GM21619 (cell line): ENCODE measurements at regions not wholly inside any gene's neighbourhood (a gene's known extent, or its start where the extent isn't known, plus 50 kb on each side); places are given as distances from the start of the nearest gene placed in this dataset.
"Not testable (repeated sequence)": the region's sequence is repeated elsewhere in the genome, so short reads cannot be mapped to it uniquely, and the experiment has no call there.

Experiments
- ATAC-seq: cut with Tn5 transposase; IDR thresholded peaks from one replicate; pipeline ENCODE4 v1.9.1; 2021; ENCODE audit not compliant: unreplicated experiment

DNA sequence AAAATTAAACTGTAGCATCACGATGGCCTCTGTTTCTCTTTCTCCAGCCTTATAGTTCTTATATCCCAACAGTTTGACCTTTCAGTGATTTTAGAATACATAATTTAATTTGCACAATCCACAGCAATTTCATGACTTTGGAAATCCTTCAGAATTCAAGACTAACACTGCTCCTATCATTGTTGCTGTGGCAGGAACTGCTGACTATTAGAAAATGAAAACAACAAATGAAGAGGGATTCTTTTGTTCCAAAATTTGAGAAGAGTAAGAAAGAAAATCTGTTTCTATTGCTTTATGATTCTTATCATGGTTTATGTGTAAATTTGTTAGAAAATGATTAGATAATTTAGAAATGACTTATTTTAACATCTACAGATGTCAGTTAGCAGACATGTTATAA lies 604.0 kb upstream of the ADGRB3 start:
- no peak for ATAC-seq

DNA sequence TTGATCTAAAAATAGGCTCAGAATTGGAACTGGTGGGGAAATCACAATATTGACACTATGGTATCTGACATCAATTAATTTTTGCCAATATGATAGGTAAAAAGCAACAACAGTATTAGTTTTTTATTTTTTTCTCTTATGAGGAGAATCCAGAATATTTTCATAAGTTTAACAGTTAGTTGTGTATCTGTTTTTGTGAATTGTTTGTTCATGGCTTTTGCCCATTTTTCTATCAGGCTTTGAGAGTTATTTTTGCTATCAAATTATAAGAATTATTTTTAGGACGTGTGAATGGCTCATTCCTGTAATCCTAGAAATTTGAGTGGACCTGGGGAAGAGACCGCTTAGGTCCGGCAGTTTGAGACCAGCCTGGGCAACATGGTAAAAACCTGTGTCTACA lies 608.6 kb upstream of the ADGRB3 start:
- ATAC-seq: no peak

DNA sequence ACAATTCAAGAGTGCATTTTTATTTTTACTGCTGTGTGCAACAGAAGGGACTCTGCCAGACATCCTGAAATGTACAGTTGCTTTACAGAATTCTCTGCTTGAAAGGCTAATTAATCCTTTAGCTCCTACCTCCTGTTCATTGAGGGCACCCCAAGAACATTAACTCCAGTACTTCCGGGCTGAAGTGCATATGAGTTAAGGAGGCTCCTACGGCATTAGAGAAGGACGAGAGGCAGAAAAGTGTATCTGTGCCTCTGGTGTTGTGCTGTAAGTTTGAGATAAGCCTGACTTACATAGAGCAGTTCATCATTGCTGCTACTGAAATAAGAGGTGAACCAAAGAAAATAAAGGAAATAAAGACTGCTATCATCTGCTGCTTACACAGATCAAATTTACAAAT lies 609.3 kb upstream of the ADGRB3 start:
- ATAC-seq: no peak

DNA sequence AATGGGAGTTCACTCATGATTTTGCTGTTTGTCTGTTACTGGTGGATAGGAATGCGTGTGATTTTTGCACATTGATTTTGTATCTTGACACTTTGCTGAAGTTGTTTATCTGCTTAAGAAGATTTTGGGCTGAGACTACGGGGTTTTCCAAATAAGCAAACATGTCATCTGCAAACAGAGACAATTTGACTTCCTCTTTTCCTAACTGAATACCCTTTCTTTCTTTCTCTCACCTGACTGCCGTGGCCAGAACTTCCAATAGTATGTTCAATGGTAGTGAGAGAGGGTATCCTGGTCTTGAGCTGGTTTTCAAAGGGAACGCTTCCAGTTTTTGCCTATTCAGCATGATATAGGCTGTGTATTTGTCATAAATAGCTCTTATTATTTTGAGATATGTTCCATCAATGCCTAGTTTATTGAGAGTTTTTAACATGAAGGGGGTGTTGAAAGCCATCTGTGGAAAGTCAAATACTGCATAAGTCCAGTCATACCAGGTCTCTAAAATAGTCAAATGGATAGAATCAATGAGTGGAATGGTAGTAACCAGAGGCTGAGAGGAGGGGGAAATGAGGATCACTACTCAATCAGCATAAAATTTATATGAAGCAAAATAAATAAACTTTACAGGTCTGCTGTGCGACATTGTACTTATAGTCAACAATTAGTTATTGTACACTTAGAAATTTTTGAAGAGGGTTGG lies 610.4 kb upstream of the ADGRB3 start:
- no peak for ATAC-seq

DNA sequence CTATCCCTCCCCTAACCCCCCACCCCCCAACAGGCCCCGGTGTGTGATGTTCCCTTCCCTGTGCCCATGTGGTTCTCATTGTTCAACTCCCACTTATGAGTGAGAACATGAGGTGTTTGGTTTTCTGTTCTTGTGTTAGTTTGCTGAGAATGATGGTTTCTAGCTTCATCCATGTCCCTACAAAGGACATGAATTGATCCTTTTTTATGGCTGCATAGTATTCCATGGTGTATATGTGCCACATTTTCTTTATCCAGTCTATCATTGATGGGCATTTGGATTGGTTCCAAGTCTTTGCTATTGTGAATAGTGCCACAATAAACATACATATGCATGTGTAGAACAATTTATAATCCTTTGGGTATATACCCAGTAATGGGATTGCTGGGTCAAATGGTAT lies 612.1 kb upstream of the ADGRB3 start:
- ATAC-seq: not testable (repeated sequence)

DNA sequence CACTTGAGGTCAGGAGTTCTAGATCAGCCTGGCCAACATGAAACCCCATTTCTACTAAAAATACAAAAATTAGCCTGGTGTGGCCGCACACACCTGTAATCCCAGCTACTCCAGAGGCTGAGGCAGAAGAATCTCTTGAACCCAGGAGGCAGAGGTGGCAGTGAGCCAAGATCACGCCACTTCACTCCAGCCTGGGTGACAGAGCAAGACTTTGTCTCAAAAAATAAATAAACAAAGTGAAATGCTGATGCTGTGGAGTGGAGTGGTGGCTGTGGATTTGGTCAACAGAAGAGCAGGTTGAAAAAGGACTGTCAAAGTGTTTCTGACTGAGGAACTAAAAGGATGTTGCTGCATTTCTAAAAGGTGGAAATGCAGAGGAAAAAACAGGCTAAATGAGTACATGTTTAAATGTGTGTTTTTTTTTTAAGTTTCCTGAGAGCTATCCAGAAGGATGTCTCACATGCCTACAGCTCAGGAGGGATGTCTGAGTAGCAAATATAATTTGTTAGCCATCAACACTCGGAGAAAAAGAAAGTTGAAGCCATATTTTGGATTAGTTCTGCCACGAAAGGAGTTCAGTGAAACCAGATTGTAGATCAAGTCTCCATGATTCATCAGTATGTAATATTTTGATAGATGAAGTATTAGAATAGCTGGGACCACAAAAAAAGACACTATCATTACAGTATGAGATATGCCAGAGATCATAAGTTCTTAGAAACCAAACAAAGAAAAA lies 621.1 kb upstream of the ADGRB3 start:
- ATAC-seq: no peak

DNA sequence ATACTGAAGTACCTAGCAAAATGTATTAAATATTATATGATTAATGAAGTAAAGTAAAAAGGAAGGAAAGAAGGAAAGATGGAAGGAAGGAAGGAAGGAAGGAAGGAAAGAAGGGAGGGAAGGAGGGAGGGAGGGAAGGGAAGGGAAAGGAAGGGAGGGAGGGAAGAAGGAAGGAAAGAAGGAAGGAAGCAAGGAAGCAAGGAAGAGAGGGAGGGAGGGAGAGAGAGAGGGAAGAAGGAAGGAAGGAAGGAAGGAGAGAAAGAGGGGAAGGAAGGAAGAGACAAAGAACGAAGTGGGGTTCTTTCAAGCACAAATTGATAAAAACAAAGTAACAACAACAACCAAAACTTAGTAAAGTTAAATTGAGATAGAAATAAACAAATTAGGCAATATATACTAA lies 622.3 kb upstream of the ADGRB3 start:
- ATAC-seq: no peak

DNA sequence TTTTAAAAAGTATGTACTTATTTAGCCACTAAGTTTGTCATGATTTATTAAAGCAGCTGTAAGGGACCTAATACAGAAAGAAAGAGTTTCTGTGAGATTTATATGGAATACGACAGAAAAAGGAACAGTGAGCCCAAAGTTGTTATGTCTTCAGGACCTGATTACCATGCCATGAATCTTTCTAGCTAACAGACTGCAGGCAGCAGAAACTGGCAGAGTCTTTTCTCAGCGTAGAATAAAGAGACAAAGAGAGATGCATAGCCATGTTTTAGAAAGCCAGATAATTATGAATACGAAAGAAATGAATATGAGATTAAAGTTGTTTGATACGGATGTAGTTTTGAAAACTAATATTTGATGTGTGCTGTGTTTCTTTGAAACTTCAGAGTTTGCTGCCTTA lies 624.1 kb upstream of the ADGRB3 start:
- ATAC-seq: no peak

DNA sequence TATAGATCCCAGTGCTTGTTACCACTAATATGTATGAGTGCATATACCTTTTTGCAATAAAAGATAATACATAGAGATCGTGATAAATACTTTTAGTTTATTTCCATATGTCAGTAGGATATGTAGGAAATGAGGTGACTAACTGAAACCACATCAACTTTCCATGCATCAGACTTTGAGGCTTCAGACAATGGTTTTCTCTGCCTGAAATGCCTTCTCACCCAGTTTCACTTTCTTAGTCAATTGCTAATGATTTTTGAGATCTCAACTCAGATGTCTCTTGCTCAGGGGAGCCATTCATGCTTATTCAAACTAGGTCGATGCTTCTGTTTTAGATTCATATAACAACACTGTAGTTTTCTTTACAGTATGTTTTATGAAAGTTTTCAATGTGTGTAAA lies 626.6 kb upstream of the ADGRB3 start:
- no peak for ATAC-seq

DNA sequence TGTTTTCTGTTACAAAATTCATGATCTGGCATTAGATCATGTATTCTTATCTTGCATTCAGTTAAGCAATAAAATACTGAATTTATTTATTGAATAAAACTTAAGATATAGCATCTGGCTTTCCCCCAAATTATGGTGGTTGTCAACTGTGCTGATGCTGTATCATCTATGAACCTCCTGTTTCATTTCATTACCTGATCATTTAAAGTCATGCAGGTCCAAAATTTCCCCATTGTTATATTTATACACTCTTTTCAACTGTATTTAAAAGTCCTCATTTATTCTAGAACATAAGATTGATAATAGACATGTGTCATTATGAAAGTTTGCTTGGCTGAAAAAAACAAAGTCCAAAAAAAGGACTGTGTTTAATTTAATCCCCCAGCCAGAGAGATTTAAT lies 627.4 kb upstream of the ADGRB3 start:
- no peak for ATAC-seq

DNA sequence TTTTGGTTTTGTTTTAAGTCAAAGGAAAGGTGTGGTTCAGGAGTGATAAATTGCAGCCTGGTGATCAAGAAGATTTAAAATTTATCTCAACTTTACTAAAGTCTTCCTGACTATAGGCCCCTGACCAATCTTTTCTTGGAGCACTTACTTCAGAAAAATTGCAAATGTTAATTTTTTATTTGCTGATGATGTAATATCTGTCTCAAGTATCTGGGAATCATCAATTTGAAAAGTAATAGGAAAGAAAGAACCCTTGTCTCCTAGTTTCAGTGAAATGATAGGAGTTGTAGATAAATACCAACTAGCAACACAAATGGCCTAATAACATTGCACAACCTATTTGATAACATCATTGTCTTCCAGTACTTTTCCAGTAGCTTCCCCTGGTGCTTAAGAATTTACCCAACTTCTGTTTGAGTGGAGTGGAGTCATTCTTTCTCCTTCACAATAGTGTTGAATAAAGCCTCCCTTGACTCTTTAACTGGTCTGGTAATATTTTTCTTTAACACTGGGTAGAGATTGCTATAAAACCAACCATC lies 648.3 kb upstream of the ADGRB3 start:
- ATAC-seq: no peak

DNA sequence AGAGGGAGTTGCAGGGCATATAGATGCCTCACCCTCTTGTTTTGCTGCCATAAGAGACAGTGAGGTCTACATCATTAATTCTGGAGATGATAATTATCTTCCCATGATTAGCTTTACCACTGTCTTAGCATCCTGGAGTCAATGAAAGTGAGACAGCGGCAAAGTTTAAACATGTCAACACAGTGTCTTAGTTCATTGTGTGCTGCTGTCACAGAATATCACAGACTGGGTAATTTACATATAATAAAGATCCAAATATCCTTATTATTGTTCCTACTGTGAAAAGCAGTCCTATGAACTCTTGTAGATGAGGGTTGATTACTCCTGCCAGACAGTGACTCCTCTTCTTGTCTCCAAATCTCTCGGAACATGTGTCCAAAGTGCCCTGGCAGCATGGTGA lies 658.6 kb upstream of the ADGRB3 start:
- no peak for ATAC-seq

DNA sequence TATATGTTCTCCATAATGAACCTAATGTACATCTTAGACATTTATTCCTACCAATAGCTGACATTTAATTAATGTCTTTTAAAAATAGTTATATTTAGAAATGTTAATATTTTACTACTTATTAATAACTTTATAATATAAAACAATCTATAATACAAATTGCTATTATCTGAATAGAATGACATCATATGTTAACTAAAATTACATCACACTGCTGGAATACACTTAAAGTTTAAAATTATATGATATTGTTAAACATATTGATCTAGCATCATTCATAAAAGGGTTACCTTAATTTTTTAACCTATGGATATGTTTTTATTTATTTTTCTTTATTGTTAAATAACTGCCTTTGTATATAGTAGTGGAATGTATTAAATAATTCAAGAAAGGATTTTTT lies 660.2 kb upstream of the ADGRB3 start:
- no peak for ATAC-seq

DNA sequence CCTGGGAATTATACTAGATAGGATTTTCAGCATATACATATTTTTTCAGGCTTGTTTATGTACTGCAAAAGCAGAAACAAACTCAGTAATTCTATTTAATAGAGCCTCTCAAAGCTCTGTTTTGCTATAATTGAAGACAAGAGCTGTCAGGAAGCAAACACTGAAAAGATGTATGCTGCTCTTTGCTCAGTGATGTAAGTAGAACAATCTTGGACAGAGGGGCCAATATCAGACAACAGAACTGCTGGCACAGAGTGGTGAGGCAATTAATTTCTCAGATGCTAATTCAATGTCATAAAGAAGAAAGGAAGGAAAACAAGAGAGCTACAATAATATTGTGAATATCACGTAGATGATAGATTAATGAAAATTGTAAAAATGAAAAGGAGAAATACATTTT lies 663.3 kb upstream of the ADGRB3 start:
- ATAC-seq: no peak

DNA sequence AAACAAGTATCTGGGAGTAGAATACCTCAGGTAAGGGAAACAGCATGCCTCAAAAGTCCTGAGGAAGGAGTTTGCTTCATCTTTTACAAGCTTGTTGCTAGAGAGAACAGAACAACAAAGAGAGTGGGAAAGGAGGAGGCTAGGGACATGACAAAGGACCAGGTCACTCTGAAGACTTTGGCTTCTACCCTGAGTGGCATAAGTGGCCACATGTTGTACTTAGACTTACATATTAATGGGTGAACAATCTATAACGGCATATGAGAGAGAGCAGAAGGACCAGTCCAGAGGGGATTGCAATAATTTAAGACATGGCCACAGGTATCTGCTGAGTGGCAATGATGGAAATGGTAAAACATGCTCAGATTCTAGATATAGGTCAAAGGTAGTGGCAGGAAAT lies 668.3 kb upstream of the ADGRB3 start:
- no peak for ATAC-seq

DNA sequence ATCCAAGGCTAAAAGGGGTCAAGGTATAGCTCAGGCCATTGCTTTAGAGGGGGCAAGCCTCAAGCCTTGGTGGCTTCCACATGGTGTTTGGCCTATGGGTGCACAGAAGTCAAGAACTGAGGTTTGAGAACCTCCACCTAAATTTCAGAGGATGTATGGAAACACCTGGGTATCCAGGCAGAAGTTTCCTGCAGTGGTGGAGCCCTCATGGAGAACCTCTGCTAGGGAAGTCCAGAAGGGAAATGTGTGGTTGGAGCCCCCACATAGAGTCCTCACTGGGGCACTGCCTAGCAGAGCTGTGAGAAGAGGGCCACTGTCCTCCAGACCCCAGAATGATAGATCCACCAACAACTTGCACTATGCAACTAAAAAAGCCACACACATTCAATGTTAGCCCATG lies 678.7 kb upstream of the ADGRB3 start:
- no peak for ATAC-seq

DNA sequence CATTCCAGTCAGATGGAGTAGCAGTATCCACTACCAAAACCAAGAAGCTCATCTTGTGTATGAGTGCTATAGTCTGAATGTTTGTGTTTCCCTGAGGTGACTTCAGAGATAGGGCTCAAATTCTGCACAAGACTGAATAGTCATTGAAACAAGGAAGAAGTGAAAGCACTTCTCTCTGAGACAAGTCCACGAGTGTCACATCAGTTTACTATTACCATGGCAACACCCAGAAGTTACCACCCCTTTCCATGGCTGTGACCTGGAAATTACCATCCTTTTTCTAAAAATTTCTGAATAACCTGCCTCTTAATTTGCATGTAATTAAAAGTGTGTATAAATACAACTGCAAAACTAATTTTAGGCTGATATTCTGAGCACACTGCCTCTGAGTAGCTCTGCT lies 682.1 kb upstream of the ADGRB3 start:
- no peak for ATAC-seq

DNA sequence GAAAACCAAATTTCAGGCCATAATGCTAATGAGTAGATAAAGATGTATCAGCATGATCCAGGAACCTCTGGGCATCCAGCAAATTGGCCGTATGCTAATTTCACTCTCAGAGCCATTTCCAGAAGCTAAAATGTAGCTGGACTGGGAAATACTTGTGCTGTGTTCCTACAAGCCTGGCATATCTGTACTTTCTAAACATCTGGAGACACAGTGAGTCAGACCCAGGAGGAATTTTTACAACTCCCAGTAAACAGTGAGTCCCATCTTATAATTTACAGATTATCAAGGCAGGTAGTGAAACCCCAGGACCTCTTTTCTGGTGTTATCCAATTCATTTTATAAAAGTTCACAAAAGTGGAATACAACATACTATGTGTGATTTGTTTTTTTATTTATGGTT lies 683.0 kb upstream of the ADGRB3 start:
- ATAC-seq: no peak

DNA sequence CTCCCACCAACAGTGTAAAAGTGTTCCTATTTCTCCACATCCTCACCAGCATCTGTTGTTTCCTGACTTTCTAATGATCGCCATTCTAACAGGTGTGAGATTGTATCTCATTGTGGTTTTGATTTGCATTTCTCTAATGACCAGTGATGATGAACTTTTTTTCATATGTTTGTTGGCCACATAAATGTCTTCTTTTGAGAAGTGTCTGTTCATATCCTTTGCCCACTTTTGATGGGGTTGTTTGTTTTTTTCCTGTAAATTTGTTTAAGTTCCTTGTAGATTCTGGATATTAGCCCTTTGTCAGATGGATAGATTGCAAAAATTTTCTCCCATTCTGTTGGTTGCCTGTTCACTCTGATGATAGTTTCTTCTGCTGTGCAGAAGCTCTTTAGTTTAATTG lies 687.3 kb upstream of the ADGRB3 start:
- not testable (repeated sequence) for ATAC-seq

DNA sequence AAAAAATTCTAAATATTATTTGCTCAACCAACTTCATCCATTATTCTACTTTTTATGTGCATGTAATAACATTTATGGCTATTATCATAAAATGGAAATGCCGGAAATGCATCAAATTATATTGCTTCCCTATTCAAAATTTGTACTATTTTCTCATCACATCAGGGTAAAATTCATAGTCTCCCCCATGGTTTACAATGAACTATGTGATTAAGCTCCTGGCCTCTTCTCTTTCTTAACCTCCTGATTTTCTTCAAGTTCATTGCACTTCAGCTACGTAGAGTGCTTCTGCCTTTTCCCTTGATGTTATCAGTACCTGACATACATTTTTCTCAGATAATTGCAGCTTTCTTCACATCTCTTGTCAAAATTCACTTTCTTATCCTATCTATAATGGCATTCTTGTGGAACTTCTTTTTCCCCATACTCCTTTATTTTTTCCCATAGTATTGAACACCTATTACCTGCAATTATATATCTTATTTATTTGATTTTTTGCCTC lies 699.1 kb upstream of the ADGRB3 start:
- no peak for ATAC-seq

DNA sequence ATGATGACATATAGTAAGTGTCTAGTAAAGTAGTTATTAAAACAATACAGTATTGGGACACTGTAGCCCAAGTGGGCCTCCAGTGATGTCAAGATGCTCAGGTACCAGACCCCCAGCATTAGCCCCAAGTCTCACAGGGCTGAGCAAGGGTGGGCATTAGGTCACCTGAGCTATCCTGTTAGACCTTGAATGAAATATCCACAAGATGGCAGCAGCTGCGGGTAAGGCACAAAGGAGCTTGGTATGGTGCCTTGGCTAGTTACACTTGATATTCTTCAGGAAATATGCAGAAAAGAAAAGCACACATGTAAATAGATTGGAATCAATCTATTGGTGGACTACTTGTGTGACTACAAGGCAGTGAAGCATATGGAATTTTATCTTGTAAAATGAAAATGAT lies 701.8 kb upstream of the ADGRB3 start:
- ATAC-seq: no peak

DNA sequence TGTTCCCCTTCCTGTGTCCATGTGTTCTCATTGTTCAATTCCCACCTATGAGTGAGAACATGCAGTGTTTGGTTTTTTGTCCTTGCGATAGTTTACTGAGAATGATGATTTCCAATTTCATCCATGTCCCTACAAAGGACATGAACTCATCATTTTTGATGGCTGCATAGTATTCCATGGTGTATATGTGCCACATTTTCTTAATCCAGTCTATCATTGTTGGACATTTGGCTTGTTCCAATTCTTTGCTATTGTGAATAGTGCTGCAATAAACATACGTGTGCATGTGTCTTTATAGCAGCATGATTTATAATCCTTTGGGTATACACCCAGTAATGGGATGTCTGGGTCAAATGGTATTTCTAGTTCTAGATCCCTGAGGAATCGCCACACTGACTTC lies 712.5 kb upstream of the ADGRB3 start:
- not testable (repeated sequence) for ATAC-seq
